ENCODE measurements at regions not wholly inside any gene's neighbourhood (a gene's known extent, or its start where the extent isn't known, plus 50 kb on each side); places are given as distances from the start of the nearest gene placed in this dataset.

DNA sequence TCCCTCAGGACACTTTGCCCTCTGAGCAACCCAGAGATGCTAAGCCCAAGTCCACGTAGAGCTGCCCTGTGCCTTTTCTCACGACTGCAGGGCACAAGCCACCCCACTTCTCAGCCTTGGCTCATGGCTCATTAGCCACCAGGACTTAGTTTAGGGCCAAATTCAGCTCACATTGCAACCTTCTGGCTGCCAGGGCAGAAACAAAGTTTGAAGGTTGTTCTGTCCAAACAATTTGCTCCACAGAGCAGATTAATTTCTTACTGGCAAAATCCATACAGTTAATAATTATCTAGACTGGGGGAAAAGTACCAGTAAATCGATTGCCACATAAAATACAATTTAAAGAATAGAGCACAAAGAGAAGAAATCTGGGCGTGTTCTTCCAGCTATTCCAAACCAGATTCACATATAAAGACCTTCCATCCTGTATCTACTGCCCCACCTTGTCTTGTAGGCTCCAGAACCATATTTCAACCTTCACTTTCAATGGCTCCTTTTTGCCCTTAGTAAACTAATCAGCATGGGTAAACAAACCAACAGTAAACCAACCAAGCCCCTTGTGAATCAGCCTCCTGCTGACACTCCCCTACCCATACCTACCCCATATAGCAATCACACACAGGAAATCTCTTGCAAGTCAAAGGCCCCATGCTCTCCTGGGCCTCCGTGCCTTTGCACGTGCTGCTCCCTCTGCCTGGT, 101.9 kb downstream of the QRSL1 start:
- peaks cover 0 to 10% (median 7%) of the 10 kb centered on the region in 4 donors for H3K9me3 ChIP-seq
- peak overlapping the region; percentile 73 to 90 (median 85) for H3K27ac ChIP-seq
- TF ChIP-seq POLR2A (IDR thresholded peaks at IDR 0.05): no peak
- TF ChIP-seq, protein P1, sequence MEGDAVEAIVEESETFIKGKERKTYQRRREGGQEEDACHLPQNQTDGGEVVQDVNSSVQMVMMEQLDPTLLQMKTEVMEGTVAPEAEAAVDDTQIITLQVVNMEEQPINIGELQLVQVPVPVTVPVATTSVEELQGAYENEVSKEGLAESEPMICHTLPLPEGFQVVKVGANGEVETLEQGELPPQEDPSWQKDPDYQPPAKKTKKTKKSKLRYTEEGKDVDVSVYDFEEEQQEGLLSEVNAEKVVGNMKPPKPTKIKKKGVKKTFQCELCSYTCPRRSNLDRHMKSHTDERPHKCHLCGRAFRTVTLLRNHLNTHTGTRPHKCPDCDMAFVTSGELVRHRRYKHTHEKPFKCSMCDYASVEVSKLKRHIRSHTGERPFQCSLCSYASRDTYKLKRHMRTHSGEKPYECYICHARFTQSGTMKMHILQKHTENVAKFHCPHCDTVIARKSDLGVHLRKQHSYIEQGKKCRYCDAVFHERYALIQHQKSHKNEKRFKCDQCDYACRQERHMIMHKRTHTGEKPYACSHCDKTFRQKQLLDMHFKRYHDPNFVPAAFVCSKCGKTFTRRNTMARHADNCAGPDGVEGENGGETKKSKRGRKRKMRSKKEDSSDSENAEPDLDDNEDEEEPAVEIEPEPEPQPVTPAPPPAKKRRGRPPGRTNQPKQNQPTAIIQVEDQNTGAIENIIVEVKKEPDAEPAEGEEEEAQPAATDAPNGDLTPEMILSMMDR (IDR thresholded peaks at IDR 0.05): peak in 1 of 7 experiments; percentile 6
- TF ChIP-seq POLR2AphosphoS5 (IDR thresholded peaks at IDR 0.05): peak in 1 of 3 donors; percentile 32
- intact Hi-C loops (cut with DNase I; ENCODE audit: low total_unique reads): no loop called here
- H3K36me3 ChIP-seq: no peaks in the 10 kb centered on the region
- H3K4me3 ChIP-seq: no peak overlapping the region
- no peaks in the 10 kb centered on the region for H3K27me3 ChIP-seq
- DNase-seq: peak; percentile 58 to 70
- peaks cover 9 to 30% (median 24%) of the 10 kb centered on the region in 4 donors for H3K4me1 ChIP-seq
- WGBS, 5 donors: 27 to 54% (median 39%) methylated on average over 6 of the region's 6 CpGs

DNA sequence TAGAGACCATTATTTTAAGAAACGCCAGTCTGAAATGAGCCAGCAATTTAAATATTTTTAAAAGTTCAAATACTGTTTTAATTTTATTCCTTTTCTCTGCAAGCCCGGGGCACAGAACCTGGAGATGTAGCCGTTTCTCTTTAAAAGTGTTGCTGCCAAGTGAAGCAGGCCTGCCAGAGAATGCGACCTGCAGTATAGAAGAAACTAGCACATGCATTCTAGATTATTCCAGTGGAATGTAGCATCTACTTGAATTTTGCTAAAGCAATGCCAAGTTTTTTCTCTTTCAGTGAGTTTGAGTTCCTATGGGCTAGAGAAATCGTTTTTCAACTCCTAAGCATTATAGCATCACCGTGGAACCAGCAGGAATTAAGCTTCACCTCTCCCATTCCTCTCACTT, 101.3 kb downstream of the QRSL1 start:
- Histone ChIP-seq H3K4me1 (peaks cover 9 to 30% (median 24%) of the 10 kb centered on the region in 4 donors), H3K27ac (peak overlapping the region; percentile 73 to 90 (median 85)), H3K27me3 (no peaks in the 10 kb centered on the region), H3K36me3 (no peaks in the 10 kb centered on the region), H3K9me3 (peaks cover 0 to 5% (median 2%) of the 10 kb centered on the region in 4 donors), H3K4me3 (no peak overlapping the region)
- WGBS, 5 donors: 29 to 43% (median 38%) methylated on average over 6 of the region's 6 CpGs
- DNase-seq: peak; percentile 51 to 66
- intact Hi-C loops (cut with DNase I; ENCODE audit: low total_unique reads): no loop called here
- TF ChIP-seq, protein P1 (IDR thresholded peaks at IDR 0.05): no peak
- TF ChIP-seq POLR2A (IDR thresholded peaks at IDR 0.05) (no peak), POLR2AphosphoS5 (IDR thresholded peaks at IDR 0.05) (no peak), EP300 (IDR thresholded peaks at IDR 0.05) (no peak)

- WGBS, 5 donors: 78 to 94% (median 89%) methylated on average over 1 of the region's 1 CpG
- TF ChIP-seq POLR2AphosphoS5 (IDR thresholded peaks at IDR 0.05): no peak
- no peak for TF ChIP-seq EP300 (IDR thresholded peaks at IDR 0.05)
- no peak for TF ChIP-seq POLR2A (IDR thresholded peaks at IDR 0.05)
- TF ChIP-seq, protein P1 (IDR thresholded peaks at IDR 0.05): no peak
- no peak overlapping the region for H3K4me3 ChIP-seq
- H3K9me3 ChIP-seq: no peaks in the 10 kb centered on the region
- intact Hi-C loops (cut with DNase I; ENCODE audit: low total_unique reads): no loop called here
- peak overlapping the region; percentile 73 to 87 (median 83) for H3K27ac ChIP-seq
- DNase-seq: no peak
- peaks cover 9 to 30% (median 24%) of the 10 kb centered on the region in 4 donors for H3K4me1 ChIP-seq
- H3K36me3 ChIP-seq: no peaks in the 10 kb centered on the region
- no peaks in the 10 kb centered on the region for H3K27me3 ChIP-seq
These were observed 100.9 kb downstream of the QRSL1 start for GRCh38 chr6:106730264-106730663.

GRCh38 chr6:106729841-106730240, 100.5 kb downstream of the QRSL1 start:
- no peaks in the 10 kb centered on the region for H3K36me3 ChIP-seq
- H3K9me3 ChIP-seq: no peaks in the 10 kb centered on the region
- intact Hi-C loops (cut with DNase I; ENCODE audit: low total_unique reads): no loop called here
- H3K27ac ChIP-seq: peak overlapping the region; percentile 63 to 87 (median 79)
- WGBS, 5 donors: 56 to 72% (median 62%) methylated on average over 4 of the region's 4 CpGs
- peaks cover 9 to 30% (median 24%) of the 10 kb centered on the region in 4 donors for H3K4me1 ChIP-seq
- DNase-seq: no peak
- no peak overlapping the region for H3K4me3 ChIP-seq
- no peak for TF ChIP-seq POLR2A (IDR thresholded peaks at IDR 0.05)
- TF ChIP-seq, protein P1 (IDR thresholded peaks at IDR 0.05): no peak
- no peak for TF ChIP-seq EP300 (IDR thresholded peaks at IDR 0.05)
- peak in 1 of 3 donors; percentile 25 for TF ChIP-seq POLR2AphosphoS5 (IDR thresholded peaks at IDR 0.05)
- no peaks in the 10 kb centered on the region for H3K27me3 ChIP-seq

Data from stomach (tissue), 8 donors.